CD4-positive, alpha-beta T cell (primary cell): ENCODE measurements at regions not wholly inside any gene's neighbourhood (a gene's known extent, or its start where the extent isn't known, plus 50 kb on each side); places are given as distances from the start of the nearest gene placed in this dataset.

Experiments
- ATAC-seq: fragments of 200-7000 bp; cut with Tn5 transposase; one replicate; pipeline ENCODE4 v1.10.0; 2022; ENCODE audit warnings: mild to moderate bottlenecking; ENCODE audit not compliant: poor library complexity
- CTCF ChIA-PET: fragments of 350-600 bp; sonication (Branson Sonifier 250); formaldehyde crosslinking; loops from one replicate; lab custom pipeline; 2021; ENCODE audit warnings: antibody characterized with exemption, inconsistent platforms; lab: Charles Lee
- POLR2A ChIA-PET: fragments of 350-600 bp; sonication (Branson Sonifier 250); formaldehyde crosslinking; loops from one replicate; lab custom pipeline; 2021; ENCODE audit warnings: antibody characterized with exemption, inconsistent platforms; lab: Charles Lee
- DNase-seq, 14 experiments: peaks; one replicate each; pipeline ENCODE4 v3.0.0-alpha.2; 2013 to 2020; ENCODE audit warnings: mixed read lengths in 2 of 14
- H3K27ac ChIP-seq, 2 donors: one replicate each; pipeline versions ENCODE4 v1.5.1 to v1.7.0; 2013; ENCODE audit warnings: low read length in 2 of 2, low read depth in 1 of 2, mild to moderate bottlenecking in 1 of 2
- H3K27me3 ChIP-seq, 2 experiments: 1 replicate in 1 of 2; 2 replicates in 1 of 2; pipeline versions ENCODE4 v1.6.1 to v1.7.0; 2013; ENCODE audit warnings: low read length in 2 of 2, control low read depth in 1 of 2, mild to moderate bottlenecking in 1 of 2, moderate library complexity in 1 of 2; ENCODE audit not compliant: insufficient read depth in 2 of 2, control insufficient read depth in 1 of 2
- H3K36me3 ChIP-seq: one replicate; pipeline ENCODE4 v1.6.1; 2013; ENCODE audit warnings: low read length, control low read depth; ENCODE audit not compliant: insufficient read depth
- H3K4me1 ChIP-seq: one replicate; pipeline ENCODE4 v1.6.1; 2013; ENCODE audit warnings: low read length, control low read depth; ENCODE audit not compliant: insufficient read depth
- H3K4me3 ChIP-seq: one replicate; pipeline ENCODE4 v1.5.1; 2013; ENCODE audit warnings: mild to moderate bottlenecking, low read length, moderate library complexity
- H3K9me3 ChIP-seq, 2 experiments: 1 replicate in 1 of 2; 2 replicates in 1 of 2; pipeline versions ENCODE4 v1.6.1 to v1.7.0; 2013; ENCODE audit warnings: low read length in 2 of 2, mild to moderate bottlenecking in 2 of 2, control low read depth in 1 of 2, moderate library complexity in 1 of 2; ENCODE audit not compliant: control insufficient read depth in 1 of 2, insufficient read depth in 1 of 2
- H3K27ac Mint-ChIP-seq: one replicate; pipeline ENCODE4 v1.8.0; 2020; ENCODE audit warnings: mixed read lengths
- H3K27me3 Mint-ChIP-seq: one replicate; pipeline ENCODE4 v1.8.0; 2021; ENCODE audit warnings: mixed read lengths
- H3K36me3 Mint-ChIP-seq: one replicate; pipeline ENCODE4 v1.8.0; 2021; ENCODE audit warnings: low read depth, mixed read lengths
- H3K4me1 Mint-ChIP-seq: one replicate; pipeline ENCODE4 v1.8.0; 2021; ENCODE audit warnings: low read depth, mixed read lengths
- H3K4me3 Mint-ChIP-seq: one replicate; pipeline ENCODE4 v1.8.0; 2020; ENCODE audit warnings: mild to moderate bottlenecking, mixed read lengths
- H3K9me3 Mint-ChIP-seq: one replicate; pipeline ENCODE4 v1.8.0; 2020; ENCODE audit warnings: mixed read lengths
- CTCF ChIP-seq: fragments of 200-600 bp; IDR thresholded peaks from one replicate; pipeline ENCODE4 v1.8.0; 2022; ENCODE audit warnings: antibody characterized with exemption, mild to moderate bottlenecking
- intact Hi-C, 2 experiments: fragments of 100-400 bp; cut with DNase I in 1 of 2; cut with micrococcal nuclease in 1 of 2; formaldehyde crosslinking; loops; one replicate each; pipeline versions ENCODE4 v1.15.1 to v1.9.0; 2023 to 2025; cut with DNase I, micrococcal nuclease

GRCh38 chr5:71810023-71810422, 90.9 kb downstream of the CARTPT start:
- Mint-ChIP-seq H3K27ac (no peak overlapping the region), H3K27me3 (peaks cover 46% of the 10 kb centered on the region), H3K4me1 (no peaks in the 10 kb centered on the region), H3K9me3 (no peaks in the 10 kb centered on the region), H3K36me3 (no peaks in the 10 kb centered on the region), H3K4me3 (no peak overlapping the region)
- no peaks in the 10 kb centered on the region for H3K4me1 ChIP-seq
- no peak overlapping the region for H3K27ac ChIP-seq
- H3K36me3 ChIP-seq: no peaks in the 10 kb centered on the region
- H3K9me3 ChIP-seq: no peaks in the 10 kb centered on the region
- DNase-seq: no peak
- intact Hi-C loops: no loop called here
- no peak for TF ChIP-seq CTCF
- no peak overlapping the region for H3K4me3 ChIP-seq
- H3K27me3 ChIP-seq: no peaks in the 10 kb centered on the region
- ATAC-seq: no peak
- POLR2A ChIA-PET: no interaction called here
- CTCF ChIA-PET: no interaction called here

GRCh38 chr5:71810471-71811195, 91.6 kb downstream of the CARTPT start:
- Mint-ChIP-seq H3K27me3 (peaks cover 41% of the 10 kb centered on the region), H3K27ac (no peak overlapping the region), H3K36me3 (no peaks in the 10 kb centered on the region), H3K4me1 (no peaks in the 10 kb centered on the region), H3K4me3 (no peak overlapping the region), H3K9me3 (no peaks in the 10 kb centered on the region)
- intact Hi-C loops: no loop called here
- no peaks in the 10 kb centered on the region for H3K4me1 ChIP-seq
- no peak overlapping the region for H3K27ac ChIP-seq
- CTCF ChIA-PET: interaction anchor here (1.6 kb wide), 1 partner anchor 8 kb away, joined by 3 read pairs; no protein-coding TSS in a partner anchor
- ATAC-seq (no peak), DNase-seq (no peak)
- no peaks in the 10 kb centered on the region for H3K36me3 ChIP-seq
- H3K4me3 ChIP-seq: no peak overlapping the region
- no peak for TF ChIP-seq CTCF
- H3K9me3 ChIP-seq: no peaks in the 10 kb centered on the region
- no peaks in the 10 kb centered on the region for H3K27me3 ChIP-seq
- POLR2A ChIA-PET: no interaction called here

- no peak for DNase-seq
- Mint-ChIP-seq H3K27me3 (peaks cover 32% of the 10 kb centered on the region), H3K9me3 (no peaks in the 10 kb centered on the region), H3K36me3 (no peaks in the 10 kb centered on the region), H3K27ac (no peak overlapping the region), H3K4me1 (no peaks in the 10 kb centered on the region), H3K4me3 (no peak overlapping the region)
- no peak for ATAC-seq
- Histone ChIP-seq H3K4me3 (no peak overlapping the region), H3K27me3 (no peaks in the 10 kb centered on the region), H3K27ac (no peak overlapping the region), H3K4me1 (no peaks in the 10 kb centered on the region), H3K9me3 (no peaks in the 10 kb centered on the region), H3K36me3 (no peaks in the 10 kb centered on the region)
- intact Hi-C loops: no loop called here
- POLR2A ChIA-PET: no interaction called here
- CTCF ChIA-PET: interaction anchor here (1.6 kb wide), 1 partner anchor 10 kb away, joined by 3 read pairs; no protein-coding TSS in a partner anchor
- TF ChIP-seq CTCF: no peak
Measured at GRCh38 chr5:71811779-71812178, 92.7 kb downstream of the CARTPT start.
